ENCODE measurements at regions not wholly inside any gene's neighbourhood (a gene's known extent, or its start where the extent isn't known, plus 50 kb on each side); places are given as distances from the start of the nearest gene placed in this dataset.

DNA sequence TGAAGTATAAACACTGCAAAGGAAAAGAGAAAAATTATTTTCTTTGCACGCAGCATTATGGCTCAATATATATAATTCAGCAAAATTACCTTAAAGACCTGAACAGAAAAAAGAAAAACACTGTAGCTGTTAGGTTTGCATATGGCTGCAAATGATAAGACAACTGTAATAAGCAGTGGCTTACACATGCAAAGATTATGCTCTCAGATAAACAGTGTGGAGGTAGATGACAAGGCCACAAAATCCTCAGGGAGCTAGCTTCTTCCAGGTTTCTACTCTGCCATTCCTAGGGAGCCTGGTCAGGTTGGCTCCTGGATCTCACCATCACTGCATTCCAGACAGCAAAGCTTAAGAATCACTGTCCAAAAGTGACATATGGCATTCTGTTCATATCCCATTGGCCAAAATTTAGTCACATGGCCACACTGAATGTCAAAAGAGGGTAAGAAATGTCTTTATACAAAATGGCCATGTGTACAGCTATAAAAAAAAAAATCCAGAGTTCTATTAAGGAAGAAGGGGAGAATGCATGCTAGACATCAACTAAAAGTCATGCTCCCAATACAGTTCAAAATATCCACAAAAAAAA is 195.2 kb upstream of the SLC7A11 start:
- TF ChIP-seq RARB (CRISPR knock-in tag; IDR thresholded peaks at IDR 0.05), result no peak
- TF ChIP-seq TCF4 (CRISPR knock-in tag; IDR thresholded peaks at IDR 0.05; ENCODE audit: borderline replicate concordance), result no peak
- no peak for TF ChIP-seq ZFP3 (CRISPR knock-in tag; IDR thresholded peaks at IDR 0.05)
- TF ChIP-seq BACH2 (CRISPR knock-in tag; IDR thresholded peaks at IDR 0.05; ENCODE audit: borderline replicate concordance), result no peak

Data from SK-N-SH treated with all-trans-retinoic acid at 6 μM for 48 hours (cell line).